SK-N-SH treated with all-trans-retinoic acid at 6 μM for 48 hours (cell line): ENCODE measurements at regions not wholly inside any gene's neighbourhood (a gene's known extent, or its start where the extent isn't known, plus 50 kb on each side); places are given as distances from the start of the nearest gene placed in this dataset.

Experiments used
- ARNTL ChIP-seq: fragments of 450-650 bp; formaldehyde crosslinking; IDR thresholded peaks from 2 replicates; pipeline ENCODE4 v1.5.0; 2020; ENCODE audit warnings: low read depth, mild to moderate bottlenecking, moderate library complexity, borderline replicate concordance
- CREB5 ChIP-seq: fragments of 250-450 bp; sonication (Bioruptor Pico); IDR thresholded peaks from 2 replicates; pipeline ENCODE4 v1.5.1; 2020; ENCODE audit warnings: low read depth, mild to moderate bottlenecking, moderate library complexity
- ESRRG ChIP-seq: fragments of 250-450 bp; sonication (Bioruptor Pico); IDR thresholded peaks from 2 replicates; pipeline ENCODE4 v1.6.1; 2021; ENCODE audit warnings: mild to moderate bottlenecking
- ISL1 ChIP-seq: fragments of 250-450 bp; sonication (Bioruptor Pico); IDR thresholded peaks from 2 replicates; pipeline ENCODE4 v2.1.2; 2022; ENCODE audit warnings: mild to moderate bottlenecking, moderate library complexity
- OSR1 ChIP-seq: fragments of 250-450 bp; sonication (Bioruptor Pico); IDR thresholded peaks from 2 replicates; pipeline ENCODE4 v1.8.0; 2022; ENCODE audit warnings: moderate library complexity, mild to moderate bottlenecking, inconsistent platforms
- RARB ChIP-seq: fragments of 250-450 bp; sonication (Bioruptor Pico); IDR thresholded peaks from 2 replicates; pipeline ENCODE4 v1.8.0; 2021; ENCODE audit warnings: mild to moderate bottlenecking, moderate library complexity
- TSHZ2 ChIP-seq: fragments of 250-450 bp; sonication (Bioruptor Pico); IDR thresholded peaks from 2 replicates; pipeline ENCODE4 v1.5.0; 2020; ENCODE audit warnings: mild to moderate bottlenecking, moderate library complexity
- ZFP3 ChIP-seq: fragments of 250-450 bp; sonication (Bioruptor Pico); IDR thresholded peaks from 2 replicates; pipeline ENCODE4 v1.5.0; 2020; ENCODE audit warnings: mild to moderate bottlenecking, moderate library complexity
- ZNF70 ChIP-seq: fragments of 450-650 bp; formaldehyde crosslinking; IDR thresholded peaks from 2 replicates; pipeline ENCODE4 v1.5.0; 2020; ENCODE audit warnings: mild to moderate bottlenecking, moderate library complexity
- TF ChIP-seq, protein P1 (sequence below): fragments of 250-450 bp; sonication (Bioruptor Pico); IDR thresholded peaks from 2 replicates; pipeline ENCODE4 v1.8.0; 2020; ENCODE audit warnings: mild to moderate bottlenecking, moderate library complexity, borderline replicate concordance

- no peak for TF ChIP-seq ZFP3 (CRISPR knock-in tag)
- TF ChIP-seq OSR1 (CRISPR knock-in tag), result no peak
- no peak for TF ChIP-seq ISL1
- TF ChIP-seq CREB5, result no peak
- no peak for TF ChIP-seq ESRRG (CRISPR knock-in tag)
- TF ChIP-seq ARNTL (CRISPR knock-in tag), result no peak
- TF ChIP-seq, protein P1, sequence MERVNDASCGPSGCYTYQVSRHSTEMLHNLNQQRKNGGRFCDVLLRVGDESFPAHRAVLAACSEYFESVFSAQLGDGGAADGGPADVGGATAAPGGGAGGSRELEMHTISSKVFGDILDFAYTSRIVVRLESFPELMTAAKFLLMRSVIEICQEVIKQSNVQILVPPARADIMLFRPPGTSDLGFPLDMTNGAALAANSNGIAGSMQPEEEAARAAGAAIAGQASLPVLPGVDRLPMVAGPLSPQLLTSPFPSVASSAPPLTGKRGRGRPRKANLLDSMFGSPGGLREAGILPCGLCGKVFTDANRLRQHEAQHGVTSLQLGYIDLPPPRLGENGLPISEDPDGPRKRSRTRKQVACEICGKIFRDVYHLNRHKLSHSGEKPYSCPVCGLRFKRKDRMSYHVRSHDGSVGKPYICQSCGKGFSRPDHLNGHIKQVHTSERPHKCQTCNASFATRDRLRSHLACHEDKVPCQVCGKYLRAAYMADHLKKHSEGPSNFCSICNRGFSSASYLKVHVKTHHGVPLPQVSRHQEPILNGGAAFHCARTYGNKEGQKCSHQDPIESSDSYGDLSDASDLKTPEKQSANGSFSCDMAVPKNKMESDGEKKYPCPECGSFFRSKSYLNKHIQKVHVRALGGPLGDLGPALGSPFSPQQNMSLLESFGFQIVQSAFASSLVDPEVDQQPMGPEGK (CRISPR knock-in tag), result no peak
- TF ChIP-seq ZNF70, result no peak
- no peak for TF ChIP-seq TSHZ2 (CRISPR knock-in tag)
- TF ChIP-seq RARB (CRISPR knock-in tag), result no peak
Observed at GRCh38 chr11:67731583-67731982, 57.2 kb upstream of the ALDH3B2 start.
